Gastrocnemius medialis (tissue), 4 donors: ENCODE measurements at regions not wholly inside any gene's neighbourhood (a gene's known extent, or its start where the extent isn't known, plus 50 kb on each side); places are given as distances from the start of the nearest gene placed in this dataset.

Source experiments
- CTCF ChIP-seq, 5 experiments: fragments of 450-650 bp in 3 of 5; fragments of 200-600 bp in 2 of 5; sonication (generic) in 2 of 5; IDR thresholded peaks in 4 of 5; conservative IDR thresholded peaks in 1 of 5; 1 replicate in 4 of 5; 2 replicates in 1 of 5; pipeline ENCODE4 v1.5.1; 2016 to 2019; ENCODE audit warnings: antibody characterized with exemption in 5 of 5, mild to moderate bottlenecking in 3 of 5, moderate library complexity in 3 of 5
- POLR2A ChIP-seq, 2 donors: fragments of 450-650 bp; IDR thresholded peaks; one replicate each; pipeline ENCODE4 v1.6.1; 2017; ENCODE audit warnings: antibody characterized with exemption in 2 of 2, mild to moderate bottlenecking in 2 of 2, moderate library complexity in 2 of 2

GRCh38 chr10:29879862-29880261, 179.5 kb downstream of the JCAD start:
- TF ChIP-seq CTCF (IDR thresholded peaks at IDR 0.05 in 4 of 5, conservative IDR thresholded peaks at IDR 0.05 in 1 of 5) (no peak), POLR2A (IDR thresholded peaks at IDR 0.05) (no peak)
